ENCODE measurements at regions not wholly inside any gene's neighbourhood (a gene's known extent, or its start where the extent isn't known, plus 50 kb on each side); places are given as distances from the start of the nearest gene placed in this dataset.

- no peak overlapping the region for H2AFZ ChIP-seq
- H3K4me2 ChIP-seq, result no peak overlapping the region
- H3K79me2 ChIP-seq (replicated peaks; ENCODE audit: insufficient read depth), result no peaks in the 10 kb centered on the region
- H3K27me3 Mint-ChIP-seq (ENCODE audit: insufficient read depth, low read depth, poor library complexity), result peaks cover 1% of the 10 kb centered on the region
- H3K27ac Mint-ChIP-seq, result no peak overlapping the region
- no peaks in the 10 kb centered on the region for H4K20me1 ChIP-seq (replicated peaks; ENCODE audit: insufficient read depth)
- H3K9me3 Mint-ChIP-seq, result no peaks in the 10 kb centered on the region
- no peak overlapping the region for H3K4me3 Mint-ChIP-seq
- peaks cover 5% of the 10 kb centered on the region; the same call in 2 of the 3 replicates for H3K4me1 Mint-ChIP-seq
- no peaks in the 10 kb centered on the region for H3K36me3 ChIP-seq (ENCODE audit: insufficient read depth)
- TF ChIP-seq REST (IDR thresholded peaks at IDR 0.05; ENCODE audit: unreplicated experiment), result no peak
- TF ChIP-seq CTCF (conservative IDR thresholded peaks at IDR 0.05; ENCODE audit: low read depth in 2 of 2), result no peak
- no peak for TF ChIP-seq CREB1 (CRISPR knock-in tag; IDR thresholded peaks at IDR 0.05; ENCODE audit: low read depth)
- TF ChIP-seq ZNF331 (CRISPR knock-in tag; IDR thresholded peaks at IDR 0.05; ENCODE audit: low read depth), result no peak
- TF ChIP-seq ETS1 (IDR thresholded peaks at IDR 0.05), result no peak
- TF ChIP-seq EZH2 (IDR thresholded peaks at IDR 0.05; ENCODE audit: low read depth, unreplicated experiment), result no peak
- TF ChIP-seq NANOG (IDR thresholded peaks at IDR 0.05; ENCODE audit: borderline replicate concordance), result no peak
- TF ChIP-seq EZH2phosphoT487 (IDR thresholded peaks at IDR 0.05; ENCODE audit: unreplicated experiment), result no peak
- no peak for TF ChIP-seq POLR2AphosphoS5 (IDR thresholded peaks at IDR 0.05; ENCODE audit: low read depth)
- no peak for TF ChIP-seq ZNF114 (CRISPR knock-in tag; IDR thresholded peaks at IDR 0.05)
- TF ChIP-seq ZNF462 (CRISPR knock-in tag; IDR thresholded peaks at IDR 0.05), result no peak
- TF ChIP-seq STAT1 (IDR thresholded peaks at IDR 0.05; ENCODE audit: unreplicated experiment), result no peak
- TF ChIP-seq JUNB (IDR thresholded peaks at IDR 0.05; ENCODE audit: unreplicated experiment), result no peak
- no peaks in the 10 kb centered on the region for H3K9me2 ChIP-seq (ENCODE audit: insufficient read depth)
- H3K4me3 ChIP-seq, result no peak overlapping the region
- ATAC-seq (no peak), DNase-seq (ENCODE audit: low spot score) (no peak)
- no peaks in the 10 kb centered on the region for H3F3A ChIP-seq (replicated peaks; ENCODE audit: low read depth)
- H3K27me3 ChIP-seq (ENCODE audit: insufficient read depth), result no peaks in the 10 kb centered on the region
- H3K4me1 ChIP-seq (ENCODE audit: insufficient read depth), result peaks cover 7% of the 10 kb centered on the region
- H3K36me3 Mint-ChIP-seq (ENCODE audit: low read depth), result no peaks in the 10 kb centered on the region
- no peak overlapping the region for H3K27ac ChIP-seq (ENCODE audit: low read depth)
These were observed 267.6 kb downstream of the BCL2 start for GRCh38 chr18:63051928-63052327.
